Mesendoderm (in vitro differentiated cells): ENCODE measurements at regions not wholly inside any gene's neighbourhood (a gene's known extent, or its start where the extent isn't known, plus 50 kb on each side); places are given as distances from the start of the nearest gene placed in this dataset.

Experiments used
- DNase-seq: peaks from one replicate; pipeline ENCODE4 v3.0.0; 2013
- H2AK5ac ChIP-seq: 2 replicates; pipeline ENCODE4 v1.6.1; 2013; ENCODE audit warnings: low read length, inconsistent platforms
- H2BK120ac ChIP-seq: 2 replicates; pipeline ENCODE4 v1.6.1; 2013; ENCODE audit warnings: low read depth, mild to moderate bottlenecking, low read length, moderate library complexity, mixed read lengths
- H2BK15ac ChIP-seq: replicated peaks from 2 replicates; pipeline ENCODE4 v1.6.1; 2013; ENCODE audit warnings: low read depth, mild to moderate bottlenecking, moderate library complexity
- H2BK5ac ChIP-seq: 2 replicates; pipeline ENCODE4 v1.6.1; 2013; ENCODE audit warnings: low read length, inconsistent platforms
- H3K18ac ChIP-seq: 2 replicates; pipeline ENCODE4 v1.6.1; 2013; ENCODE audit warnings: mild to moderate bottlenecking, low read length, mixed read lengths
- H3K23ac ChIP-seq: one replicate; pipeline ENCODE4 v1.6.1; 2013; ENCODE audit warnings: low read length
- H3K27ac ChIP-seq: 2 replicates; pipeline ENCODE4 v1.5.1; 2013; ENCODE audit warnings: low read depth, mild to moderate bottlenecking, inconsistent platforms, low read length, moderate library complexity
- H3K27me3 ChIP-seq: 2 replicates; pipeline ENCODE4 v1.6.1; 2013; ENCODE audit warnings: low read length, control low read depth, mild to moderate bottlenecking, inconsistent platforms; ENCODE audit not compliant: insufficient read depth, poor library complexity
- H3K36me3 ChIP-seq: 2 replicates; pipeline ENCODE4 v1.6.1; 2013; ENCODE audit warnings: low read length, inconsistent platforms; ENCODE audit not compliant: control insufficient read depth, insufficient read depth
- H3K4ac ChIP-seq: one replicate; pipeline ENCODE4 v1.6.1; 2013; ENCODE audit warnings: low read depth, mild to moderate bottlenecking, low read length, moderate library complexity
- H3K4me1 ChIP-seq: 2 replicates; pipeline ENCODE4 v1.6.1; 2013; ENCODE audit warnings: low read depth, low read length, inconsistent platforms; ENCODE audit not compliant: control insufficient read depth
- H3K4me2 ChIP-seq: 2 replicates; pipeline ENCODE4 v1.6.1; 2013; ENCODE audit warnings: low read length
- H3K4me3 ChIP-seq: 2 replicates; pipeline ENCODE4 v1.5.1; 2013; ENCODE audit warnings: mild to moderate bottlenecking, low read length
- H3K56ac ChIP-seq: one replicate; pipeline ENCODE4 v1.6.1; 2013; ENCODE audit warnings: low read length
- H3K79me1 ChIP-seq: 2 replicates; pipeline ENCODE4 v1.6.1; 2013; ENCODE audit warnings: low read length, inconsistent platforms
- H3K79me2 ChIP-seq: 2 replicates; pipeline ENCODE4 v1.6.1; 2013; ENCODE audit warnings: mild to moderate bottlenecking, low read length; ENCODE audit not compliant: control insufficient read depth, insufficient read depth
- H3K9ac ChIP-seq: 2 replicates; pipeline ENCODE4 v1.6.1; 2013; ENCODE audit warnings: low read length, inconsistent platforms
- H4K5ac ChIP-seq: one replicate; pipeline ENCODE4 v1.6.1; 2013; ENCODE audit warnings: low read length
- H4K8ac ChIP-seq: one replicate; pipeline ENCODE4 v1.6.1; 2013; ENCODE audit warnings: low read depth, mild to moderate bottlenecking, control low read depth, low read length, moderate library complexity
- WGBS: extraction: QIAGEN DNeasy Blood & Tissue Kit; methylation state at CpG from one replicate; pipeline ENCODE4 v1.1.7; 2013; ENCODE audit warnings: low lambda C conversion rate, missing lambda C conversion rate; ENCODE audit not compliant: insufficient coverage; ENCODE audit errors: extremely low coverage; 5-methylcytosine and 5-hydroxymethylcytosine counted together

DNA sequence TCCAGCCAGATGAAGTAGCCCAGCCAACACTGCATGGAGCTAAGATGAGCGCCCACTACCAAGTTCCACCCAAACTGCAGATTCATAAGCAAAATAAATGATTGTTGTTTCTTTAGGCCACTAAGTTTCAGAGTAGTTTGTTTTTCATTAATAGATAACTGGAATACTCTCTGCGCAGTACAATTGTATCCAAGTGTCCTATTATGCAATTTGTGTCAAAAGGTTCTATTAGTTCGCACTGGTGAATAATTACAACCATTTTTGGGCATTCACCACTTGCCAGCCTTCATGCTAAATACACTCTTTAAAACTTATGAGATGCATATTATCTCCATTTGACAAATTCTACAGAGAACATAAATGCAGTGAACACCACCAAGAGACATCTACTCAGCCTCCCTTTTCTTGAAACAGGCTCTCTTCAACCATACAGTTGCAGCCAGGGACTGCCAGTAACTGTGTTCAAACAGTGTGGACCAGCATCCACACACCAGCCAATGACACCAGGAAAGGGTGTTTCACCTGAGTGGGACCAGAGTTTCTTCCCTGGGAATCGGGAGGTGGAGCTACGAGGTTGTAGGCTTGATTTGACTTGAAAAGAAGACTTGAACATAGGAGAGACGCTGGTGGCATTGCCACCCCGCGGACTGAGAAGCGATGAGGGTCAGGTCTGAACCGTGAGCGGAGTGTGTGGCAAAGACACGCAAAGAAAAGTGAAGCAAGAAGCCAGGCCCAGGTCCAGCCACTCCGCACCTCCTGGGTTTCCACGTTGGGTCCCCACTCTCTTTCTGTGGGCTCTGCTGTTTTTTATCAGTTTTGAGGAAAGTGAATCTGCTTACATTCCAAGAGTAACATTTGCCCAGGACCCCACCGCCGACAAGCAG lies 53.0 kb upstream of the FZD10 start:
- Histone ChIP-seq H3K4me1 (no peaks in the 10 kb centered on the region), H4K5ac (no peak overlapping the region), H2BK15ac (no peak overlapping the region), H3K9ac (no peak overlapping the region), H2BK5ac (no peak overlapping the region), H3K27me3 (no peaks in the 10 kb centered on the region), H2BK120ac (no peak overlapping the region), H2AK5ac (no peak overlapping the region), H3K18ac (no peak overlapping the region), H3K27ac (no peak overlapping the region), H3K4me3 (no peak overlapping the region), H3K56ac (no peak overlapping the region), H3K23ac (no peak overlapping the region), H3K4ac (no peak overlapping the region), H3K36me3 (no peaks in the 10 kb centered on the region), H4K8ac (no peak overlapping the region), H3K4me2 (no peak overlapping the region), H3K79me1 (no peaks in the 10 kb centered on the region), H3K79me2 (no peaks in the 10 kb centered on the region)
- no peak for DNase-seq
- no CpG with 5 or more reads among the region's 16 CpGs for WGBS

GRCh38 chr12:130110914-130111313 lies 51.4 kb upstream of the FZD10 start:
- Histone ChIP-seq H2BK15ac (no peak overlapping the region), H3K4me3 (no peak overlapping the region), H3K4ac (no peak overlapping the region), H3K27me3 (no peaks in the 10 kb centered on the region), H4K5ac (no peak overlapping the region), H3K23ac (no peak overlapping the region), H3K27ac (no peak overlapping the region), H2AK5ac (no peak overlapping the region), H3K4me2 (no peak overlapping the region), H3K79me1 (no peaks in the 10 kb centered on the region), H4K8ac (no peak overlapping the region), H3K36me3 (no peaks in the 10 kb centered on the region), H3K18ac (no peak overlapping the region), H3K9ac (no peak overlapping the region), H3K4me1 (no peaks in the 10 kb centered on the region), H3K79me2 (no peaks in the 10 kb centered on the region), H2BK5ac (no peak overlapping the region), H3K56ac (no peak overlapping the region), H2BK120ac (no peak overlapping the region)
- DNase-seq = no peak
- no CpG with 5 or more reads among the region's 8 CpGs for WGBS

DNA sequence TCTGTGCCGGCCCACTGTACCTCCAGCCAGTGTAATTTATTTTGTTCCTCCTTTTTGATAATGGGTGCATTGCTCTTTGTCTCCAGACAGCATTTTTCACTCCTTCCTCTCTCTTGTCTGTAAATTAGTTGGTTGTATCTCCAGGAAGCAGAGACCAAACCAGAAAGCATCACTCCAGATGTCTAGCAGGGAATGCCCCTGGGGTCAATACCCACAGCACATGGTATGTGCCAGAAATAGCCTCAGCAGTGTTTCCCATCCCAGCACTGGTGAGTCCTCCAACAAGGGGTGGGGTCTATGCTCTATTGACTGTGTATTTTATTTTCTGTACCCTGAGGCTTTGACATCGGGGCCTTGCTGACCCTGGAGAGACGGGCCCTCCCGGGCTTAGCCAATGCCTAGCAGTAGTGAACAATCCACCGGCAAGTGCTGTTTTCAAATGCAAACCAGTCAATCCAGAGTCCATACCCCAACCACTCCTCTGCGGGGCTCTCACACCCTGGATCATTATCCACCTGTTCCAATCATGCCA lies 50.2 kb upstream of the FZD10 start:
- no peaks in the 10 kb centered on the region for H3K79me2 ChIP-seq
- H3K9ac ChIP-seq = no peak overlapping the region
- H2BK5ac ChIP-seq = no peak overlapping the region
- no peak overlapping the region for H4K5ac ChIP-seq
- no peak overlapping the region for H3K27ac ChIP-seq
- H3K56ac ChIP-seq = no peak overlapping the region
- no peak overlapping the region for H4K8ac ChIP-seq
- H2BK120ac ChIP-seq = no peak overlapping the region
- H3K4ac ChIP-seq = no peak overlapping the region
- H3K4me1 ChIP-seq = no peaks in the 10 kb centered on the region
- H3K79me1 ChIP-seq = no peaks in the 10 kb centered on the region
- no CpG with 5 or more reads among the region's 6 CpGs for WGBS
- H3K36me3 ChIP-seq = no peaks in the 10 kb centered on the region
- DNase-seq = no peak
- no peak overlapping the region for H3K4me2 ChIP-seq
- no peak overlapping the region for H3K18ac ChIP-seq
- no peak overlapping the region for H2AK5ac ChIP-seq
- no peaks in the 10 kb centered on the region for H3K27me3 ChIP-seq
- no peak overlapping the region for H3K23ac ChIP-seq
- H3K4me3 ChIP-seq = no peak overlapping the region
- H2BK15ac ChIP-seq = no peak overlapping the region
